NCI-H748 treated with DMSO at 0.1 percent for 48 hours (cell line): ENCODE measurements at regions not wholly inside any gene's neighbourhood (a gene's known extent, or its start where the extent isn't known, plus 50 kb on each side); places are given as distances from the start of the nearest gene placed in this dataset.

ENCODE experiments used
- DNase-seq: peaks from one replicate; lab custom pipeline; 2025; lab: John Stamatoyannopoulos, UW

- no peak for DNase-seq
These were observed 226.0 kb upstream of the DSEL start for GRCh38 chr18:67742525-67742924.

- no peak for DNase-seq
These were observed 219.0 kb upstream of the DSEL start for GRCh38 chr18:67735506-67735905.

GRCh38 chr18:67733088-67733487 lies 216.6 kb upstream of the DSEL start:
- DNase-seq, result no peak

- DNase-seq, result no peak
These were observed 215.3 kb upstream of the DSEL start for GRCh38 chr18:67731851-67732250.

GRCh38 chr18:67730886-67731285 lies 214.4 kb upstream of the DSEL start:
- DNase-seq, result no peak

GRCh38 chr18:67728364-67728763 lies 211.8 kb upstream of the DSEL start:
- no peak for DNase-seq

- DNase-seq, result no peak
These were observed 210.4 kb upstream of the DSEL start for GRCh38 chr18:67726882-67727281.

GRCh38 chr18:67717800-67718199 lies 201.3 kb upstream of the DSEL start:
- DNase-seq, result no peak

- no peak for DNase-seq
These were observed 199.0 kb upstream of the DSEL start for GRCh38 chr18:67715567-67715966.

- no peak for DNase-seq
These were observed 194.1 kb upstream of the DSEL start for GRCh38 chr18:67710639-67711038.

- DNase-seq, result no peak
These were observed 189.2 kb upstream of the DSEL start for GRCh38 chr18:67705748-67706147.

- no peak for DNase-seq
These were observed 179.2 kb upstream of the DSEL start for GRCh38 chr18:67695684-67696083.

- no peak for DNase-seq
These were observed 178.3 kb upstream of the DSEL start for GRCh38 chr18:67694787-67695186.

GRCh38 chr18:67692811-67693210 lies 176.3 kb upstream of the DSEL start:
- DNase-seq, result no peak

GRCh38 chr18:67682516-67682915 lies 166.0 kb upstream of the DSEL start:
- no peak for DNase-seq

GRCh38 chr18:67677489-67677888 lies 161.0 kb upstream of the DSEL start:
- no peak for DNase-seq

- DNase-seq, result no peak
These were observed 156.2 kb upstream of the DSEL start for GRCh38 chr18:67672716-67673115.

GRCh38 chr18:67672155-67672554 lies 155.6 kb upstream of the DSEL start:
- DNase-seq, result no peak

- DNase-seq, result no peak
These were observed 153.6 kb upstream of the DSEL start for GRCh38 chr18:67670024-67670543.

- no peak for DNase-seq
These were observed 148.7 kb upstream of the DSEL start for GRCh38 chr18:67665266-67665665.

GRCh38 chr18:67662996-67663395 lies 146.5 kb upstream of the DSEL start:
- DNase-seq, result no peak

- DNase-seq, result no peak
These were observed 145.0 kb upstream of the DSEL start for GRCh38 chr18:67661555-67661954.

- no peak for DNase-seq
These were observed 137.6 kb upstream of the DSEL start for GRCh38 chr18:67654101-67654500.

- no peak for DNase-seq
These were observed 135.8 kb upstream of the DSEL start for GRCh38 chr18:67652288-67652687.

- DNase-seq, result no peak
These were observed 134.9 kb upstream of the DSEL start for GRCh38 chr18:67651438-67651837.
